ENCODE measurements at regions not wholly inside any gene's neighbourhood (a gene's known extent, or its start where the extent isn't known, plus 50 kb on each side); places are given as distances from the start of the nearest gene placed in this dataset.

GRCh38 chr13:63110466-63110865 lies 1694.8 kb upstream of the PCDH20 start:
- Mint-ChIP-seq H3K4me3 (ENCODE audit: unreplicated experiment) (no peak overlapping the region), H3K36me3 (ENCODE audit: low read depth) (no peaks in the 10 kb centered on the region), H3K9me3 (ENCODE audit: low read depth) (no peaks in the 10 kb centered on the region), H3K27ac (ENCODE audit: unreplicated experiment) (no peak overlapping the region), H3K4me1 (ENCODE audit: low read depth) (peaks cover 10% of the 10 kb centered on the region), H3K27me3 (ENCODE audit: low read depth) (no peaks in the 10 kb centered on the region)
- DNase-seq (ENCODE audit: low spot score): no peak
- TF ChIP-seq CTCF (IDR thresholded peaks at IDR 0.05): no peak

GRCh38 chr13:63107179-63107943 lies 1691.7 kb upstream of the PCDH20 start:
- H3K9me3 Mint-ChIP-seq (ENCODE audit: low read depth): no peaks in the 10 kb centered on the region
- no peak for TF ChIP-seq CTCF (IDR thresholded peaks at IDR 0.05)
- no peaks in the 10 kb centered on the region for H3K36me3 Mint-ChIP-seq (ENCODE audit: low read depth)
- no peaks in the 10 kb centered on the region for H3K27me3 Mint-ChIP-seq (ENCODE audit: low read depth)
- no peak overlapping the region for H3K27ac Mint-ChIP-seq (ENCODE audit: unreplicated experiment)
- H3K4me3 Mint-ChIP-seq (ENCODE audit: unreplicated experiment): no peak overlapping the region
- no peak for DNase-seq (ENCODE audit: low spot score)
- peaks cover 10% of the 10 kb centered on the region for H3K4me1 Mint-ChIP-seq (ENCODE audit: low read depth)

- Mint-ChIP-seq H3K27ac (ENCODE audit: unreplicated experiment) (no peak overlapping the region), H3K27me3 (ENCODE audit: low read depth) (no peaks in the 10 kb centered on the region), H3K36me3 (ENCODE audit: low read depth) (no peaks in the 10 kb centered on the region), H3K9me3 (ENCODE audit: low read depth) (peaks cover 4% of the 10 kb centered on the region), H3K4me3 (ENCODE audit: unreplicated experiment) (no peak overlapping the region), H3K4me1 (ENCODE audit: low read depth) (peaks cover 11% of the 10 kb centered on the region)
- no peak for DNase-seq (ENCODE audit: low spot score)
- TF ChIP-seq CTCF (IDR thresholded peaks at IDR 0.05): no peak
These were observed 1679.1 kb upstream of the PCDH20 start for GRCh38 chr13:63094717-63095116.

DNA sequence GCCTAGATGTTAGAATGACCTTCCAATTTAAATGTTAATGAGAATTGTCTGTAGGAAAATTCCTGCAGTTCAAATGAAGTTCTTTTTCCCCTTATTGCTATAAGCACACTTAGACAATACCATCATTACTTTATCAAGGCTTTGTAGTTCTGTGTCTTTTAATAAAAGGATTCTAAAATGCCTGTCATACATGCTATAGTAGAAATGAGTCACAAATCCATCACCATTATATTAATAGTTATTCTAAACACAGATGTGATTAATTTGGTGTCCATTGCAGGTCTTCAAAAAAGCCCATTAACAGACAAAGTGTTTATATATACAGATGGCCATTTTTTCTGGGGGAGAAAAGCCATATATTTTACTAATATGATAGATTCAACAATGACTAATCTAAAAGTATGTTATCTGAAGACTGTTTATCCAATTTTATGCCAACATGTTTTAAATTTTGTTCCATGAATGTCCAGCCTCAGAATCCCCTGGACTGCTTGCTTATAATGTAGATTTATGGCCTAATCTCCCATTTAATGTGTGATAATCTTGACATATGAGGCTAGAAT lies 1678.3 kb upstream of the PCDH20 start:
- Mint-ChIP-seq H3K36me3 (ENCODE audit: low read depth) (no peaks in the 10 kb centered on the region), H3K27ac (ENCODE audit: unreplicated experiment) (no peak overlapping the region), H3K4me3 (ENCODE audit: unreplicated experiment) (no peak overlapping the region), H3K27me3 (ENCODE audit: low read depth) (no peaks in the 10 kb centered on the region), H3K9me3 (ENCODE audit: low read depth) (no peaks in the 10 kb centered on the region), H3K4me1 (ENCODE audit: low read depth) (peaks cover 11% of the 10 kb centered on the region)
- DNase-seq (ENCODE audit: low spot score): no peak
- no peak for TF ChIP-seq CTCF (IDR thresholded peaks at IDR 0.05)

GRCh38 chr13:63092456-63092855 lies 1676.8 kb upstream of the PCDH20 start:
- Mint-ChIP-seq H3K27me3 (ENCODE audit: low read depth) (no peaks in the 10 kb centered on the region), H3K9me3 (ENCODE audit: low read depth) (peaks cover 5% of the 10 kb centered on the region), H3K36me3 (ENCODE audit: low read depth) (no peaks in the 10 kb centered on the region), H3K27ac (ENCODE audit: unreplicated experiment) (no peak overlapping the region), H3K4me3 (ENCODE audit: unreplicated experiment) (no peak overlapping the region), H3K4me1 (ENCODE audit: low read depth) (peaks cover 4% of the 10 kb centered on the region)
- no peak for TF ChIP-seq CTCF (IDR thresholded peaks at IDR 0.05)
- DNase-seq (ENCODE audit: low spot score): no peak
